ENCODE measurements at regions not wholly inside any gene's neighbourhood (a gene's known extent, or its start where the extent isn't known, plus 50 kb on each side); places are given as distances from the start of the nearest gene placed in this dataset.
"Not testable (repeated sequence)": the region's sequence is repeated elsewhere in the genome, so short reads cannot be mapped to it uniquely, and the experiment has no call there.

DNA sequence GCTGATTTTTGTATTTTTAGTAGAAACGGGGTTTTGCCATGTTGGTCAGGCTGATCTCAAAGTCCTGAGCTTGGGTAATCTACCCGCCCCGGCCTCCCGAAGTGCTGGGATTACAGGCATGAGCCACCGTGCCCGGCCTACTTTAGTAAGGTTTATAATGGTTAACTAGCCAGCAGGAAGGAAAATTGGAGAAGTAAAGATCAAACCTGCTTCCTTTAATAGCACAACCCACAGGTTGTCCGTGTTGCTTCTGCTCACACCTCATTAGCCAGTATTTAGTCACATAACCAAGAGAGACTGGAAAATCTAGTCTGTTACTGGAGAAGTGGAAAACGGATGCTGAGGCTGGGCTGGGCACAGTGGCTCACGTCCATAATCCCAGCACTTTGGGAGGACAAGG lies 51.9 kb upstream of the TBL1XR1 start:
- DNase-seq: no peak

DNA sequence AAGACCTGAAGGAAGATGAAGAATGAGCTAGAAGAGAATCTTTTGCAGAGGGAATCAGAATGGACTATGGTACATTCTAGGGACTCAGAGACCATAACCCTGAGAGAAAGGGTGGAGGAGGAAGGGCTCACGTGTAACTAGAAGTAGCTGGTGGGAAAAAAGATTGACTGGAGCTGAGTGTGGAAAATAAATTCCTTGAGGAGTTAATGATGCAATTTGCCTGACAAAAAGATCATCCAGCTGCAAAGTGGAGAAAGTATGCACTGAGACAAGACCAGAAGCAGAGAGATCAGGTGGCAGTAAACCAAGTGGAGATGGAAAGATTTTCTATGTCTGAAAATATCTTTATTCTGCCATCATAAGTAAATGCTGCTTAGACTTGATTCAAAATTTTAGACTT lies 52.9 kb upstream of the TBL1XR1 start:
- no peak for DNase-seq

DNA sequence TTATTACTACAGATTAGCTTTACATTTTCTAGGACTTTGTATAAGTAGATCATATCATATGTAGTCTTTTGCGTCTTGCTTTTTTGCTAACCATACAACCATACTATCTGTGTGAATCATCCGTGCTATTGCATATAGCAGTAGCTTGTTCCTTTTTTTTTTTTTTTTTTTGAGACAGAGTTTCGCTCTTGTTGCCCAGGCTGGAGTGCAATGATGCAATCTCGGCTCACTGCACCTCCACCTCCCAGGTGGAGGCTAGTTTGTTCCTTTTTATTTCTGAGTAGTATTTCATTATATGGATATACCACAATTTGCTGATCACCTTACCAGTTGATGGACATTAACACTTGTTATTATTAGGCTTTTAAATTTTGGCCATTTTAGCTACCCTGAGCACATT lies 54.5 kb upstream of the TBL1XR1 start:
- no peak for DNase-seq

DNA sequence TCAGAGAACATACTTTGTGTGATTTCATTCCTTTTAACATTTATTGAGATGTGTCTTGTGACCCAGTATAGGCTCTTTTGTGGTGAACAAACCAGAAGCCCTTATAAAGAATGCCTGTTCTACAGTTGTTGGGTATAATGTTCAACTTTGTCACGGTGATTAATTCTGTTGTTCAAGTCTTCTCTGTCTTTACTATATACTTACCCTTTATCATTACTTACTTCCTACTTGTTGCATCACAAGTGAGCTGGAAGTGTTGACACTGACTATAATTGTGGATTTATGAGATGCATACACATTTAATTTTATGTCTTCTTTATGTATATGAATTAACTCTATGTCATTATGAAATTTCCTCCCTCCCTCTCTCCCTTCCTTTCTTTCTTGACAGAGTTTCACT lies 59.7 kb upstream of the TBL1XR1 start:
- no peak for DNase-seq

GRCh38 chr3:177257625-177258024 lies 60.3 kb upstream of the TBL1XR1 start:
- DNase-seq: no peak

DNA sequence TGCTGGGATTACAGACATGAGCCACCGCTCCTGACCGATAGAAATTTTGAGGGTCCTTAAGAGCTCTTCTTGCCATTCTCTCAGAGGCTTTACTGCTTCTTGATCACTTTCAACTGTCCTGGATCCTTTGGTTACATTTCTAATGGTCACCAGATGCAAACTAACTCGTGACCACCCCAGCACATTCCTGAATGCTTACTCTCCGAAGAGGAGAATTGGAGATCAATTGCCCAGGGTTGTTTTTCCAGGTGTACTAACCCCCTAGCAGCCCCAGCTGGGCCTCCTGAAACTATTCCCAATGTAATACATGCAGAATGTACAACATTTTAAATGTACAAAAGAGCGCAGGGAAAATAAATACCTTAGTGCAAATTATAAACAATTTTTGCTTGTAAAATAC lies 65.1 kb upstream of the TBL1XR1 start:
- no peak for DNase-seq

GRCh38 chr3:177263615-177264368 lies 66.5 kb upstream of the TBL1XR1 start:
- no peak for DNase-seq

DNA sequence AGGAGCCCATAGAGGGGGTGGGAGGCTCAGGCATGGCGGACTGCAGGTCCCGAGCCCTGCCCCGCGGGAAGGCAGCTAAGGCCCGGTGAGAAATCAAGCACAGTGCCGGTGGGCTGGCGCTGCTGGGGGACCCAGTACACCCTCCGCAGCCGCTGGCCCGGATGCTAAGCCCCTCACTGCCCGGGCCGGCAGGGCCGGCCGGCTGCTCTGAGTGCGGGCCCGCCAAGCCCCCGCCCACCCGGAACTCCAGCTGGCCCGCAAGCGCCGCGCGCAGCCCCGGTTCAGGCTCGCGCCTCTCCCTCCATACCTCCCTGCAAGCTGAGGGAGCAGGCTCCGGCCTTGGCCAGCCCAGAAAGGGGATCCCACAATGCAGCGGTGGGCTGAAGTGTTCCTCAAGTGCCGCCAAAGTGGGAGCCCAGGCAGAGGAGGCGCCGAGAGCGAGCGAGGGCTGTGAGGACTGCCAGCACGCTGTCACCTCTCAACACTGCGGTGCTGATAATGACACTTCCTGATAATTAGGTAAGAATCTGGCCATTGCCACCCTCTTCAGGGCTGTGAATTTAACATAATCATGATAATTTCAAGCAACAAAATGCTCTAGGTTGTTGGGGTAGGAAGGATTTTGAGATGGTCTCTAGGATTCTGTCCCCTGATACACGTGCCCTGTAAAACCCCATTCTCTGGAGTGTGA lies 74.7 kb upstream of the TBL1XR1 start:
- not testable (repeated sequence) for DNase-seq

GRCh38 chr3:177278016-177278415 lies 80.7 kb upstream of the TBL1XR1 start:
- DNase-seq: no peak

DNA sequence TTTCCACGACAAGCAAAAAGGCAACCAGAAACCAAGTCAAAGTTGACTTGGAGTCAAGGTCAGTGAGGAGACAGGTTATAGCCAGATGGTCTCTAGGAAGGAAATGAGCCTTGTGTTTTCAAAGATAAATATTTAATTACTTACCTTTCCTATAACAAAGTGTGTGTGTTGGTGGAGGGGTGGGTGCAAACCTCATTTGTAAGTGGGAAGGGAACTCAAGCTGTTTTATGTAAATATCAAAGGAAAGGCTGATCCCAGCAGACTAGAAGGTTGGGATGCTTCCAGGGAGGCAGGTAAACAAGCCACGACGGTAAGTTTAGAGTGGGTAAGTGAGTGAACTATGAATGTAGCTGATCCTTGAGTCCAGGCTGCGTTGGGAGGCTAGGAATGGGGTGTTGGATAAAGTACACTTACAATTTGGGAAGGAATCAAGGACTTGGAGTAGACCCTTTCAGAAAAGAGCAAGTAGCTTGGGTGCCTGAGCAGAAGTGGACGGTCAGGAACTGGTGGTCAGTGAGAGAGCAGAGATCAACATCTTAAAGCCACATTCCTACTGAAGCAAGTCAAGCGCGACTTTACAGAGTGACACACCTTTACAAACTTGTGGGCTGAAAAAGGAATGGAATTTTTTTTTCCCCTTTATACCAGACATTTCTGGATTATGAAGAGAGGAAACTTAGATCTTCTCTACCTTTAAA lies 82.0 kb upstream of the TBL1XR1 start:
- no peak for DNase-seq

- DNase-seq: peak; percentile 12
Observed at GRCh38 chr3:177281292-177282118, 84.2 kb upstream of the TBL1XR1 start.

DNA sequence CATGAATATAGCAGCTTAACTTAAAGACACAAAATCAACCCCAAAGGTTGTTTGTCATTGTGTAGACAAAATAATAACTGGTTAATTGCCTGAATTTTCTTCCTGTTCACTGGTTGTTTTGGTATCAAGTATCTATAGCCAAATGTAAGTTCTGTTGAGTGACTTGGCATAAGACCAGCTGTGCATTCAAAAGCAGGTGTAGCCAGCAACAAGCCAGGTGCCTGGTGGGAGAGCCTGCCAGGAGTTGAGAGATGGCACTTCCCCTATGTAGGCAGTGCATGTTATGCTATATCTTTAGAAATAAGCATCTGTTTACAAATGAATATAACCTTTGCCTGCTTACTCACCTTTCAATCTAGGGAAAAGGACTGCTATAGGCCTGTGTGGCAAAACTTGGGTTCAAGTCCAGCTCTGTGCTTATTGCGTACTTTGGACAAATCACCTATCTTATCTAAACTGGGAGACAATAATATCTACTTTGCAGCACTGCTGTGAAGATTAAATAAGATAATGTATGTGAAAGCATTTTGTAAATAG lies 84.9 kb upstream of the TBL1XR1 start:
- no peak for DNase-seq

GRCh38 chr3:177283983-177284382 lies 86.7 kb upstream of the TBL1XR1 start:
- DNase-seq: no peak

DNA sequence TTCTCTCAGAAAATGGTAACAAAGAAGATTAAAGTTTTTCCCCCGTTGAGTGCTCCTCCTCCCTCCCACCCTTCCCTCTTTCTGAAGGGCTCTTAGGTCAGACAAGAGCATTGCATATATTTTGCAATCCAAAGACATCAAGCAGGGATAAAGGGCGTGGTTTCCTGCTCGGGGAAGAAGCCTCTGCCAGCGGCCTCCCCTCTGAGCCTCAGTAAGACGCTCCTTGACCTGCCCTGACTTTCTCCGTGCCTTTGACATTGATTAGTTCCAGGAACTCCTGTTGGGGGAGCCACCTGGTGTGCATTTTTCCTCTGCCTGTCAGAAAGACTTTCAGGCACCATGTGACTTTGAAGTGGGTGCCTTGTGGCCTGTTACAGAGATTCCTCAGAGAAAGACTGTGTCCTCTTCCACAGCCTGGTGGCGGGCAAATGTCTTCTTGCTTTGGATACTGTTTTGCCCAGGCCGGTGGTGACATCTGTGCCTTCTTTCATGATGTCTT lies 87.2 kb upstream of the TBL1XR1 start:
- DNase-seq: no peak

DNA sequence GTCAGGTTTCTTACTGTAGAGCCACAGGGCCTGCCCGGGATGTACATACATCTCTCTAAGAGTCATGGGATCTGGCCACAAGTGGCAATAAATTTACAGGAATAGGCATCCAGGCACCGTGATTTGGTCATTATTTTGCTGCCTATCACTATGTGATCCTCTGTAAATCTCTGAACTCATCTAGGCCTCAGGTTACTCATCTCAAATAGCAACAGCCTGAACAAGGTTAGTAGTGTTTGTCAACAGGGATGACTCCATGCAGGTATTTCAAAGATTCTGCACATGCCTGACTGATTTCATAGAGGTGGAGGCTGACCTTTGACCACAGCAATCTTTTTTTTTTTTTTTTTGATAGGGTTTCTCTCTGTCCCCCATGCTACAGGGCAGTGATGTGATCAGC lies 88.8 kb upstream of the TBL1XR1 start:
- DNase-seq: no peak

DNA sequence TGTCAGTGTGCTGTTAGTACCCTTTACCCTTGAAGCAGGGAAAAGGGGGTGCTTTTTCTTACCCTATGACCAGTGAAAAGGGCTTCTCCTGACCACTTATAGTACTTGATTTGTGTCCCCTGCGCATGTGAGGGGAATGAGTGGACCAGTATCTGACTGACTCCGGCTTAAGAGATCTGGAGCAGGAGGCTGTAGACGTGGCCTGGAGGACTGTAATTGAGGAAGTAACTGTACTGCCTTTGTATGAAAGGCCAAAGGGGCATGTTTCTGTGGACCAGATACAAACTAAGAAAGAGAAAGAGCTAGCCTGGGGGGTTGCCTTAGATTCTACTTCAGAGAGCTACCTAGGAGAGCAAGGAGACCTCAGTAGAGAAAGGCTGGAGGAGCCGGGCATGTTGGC lies 89.9 kb upstream of the TBL1XR1 start:
- DNase-seq: no peak

- no peak for DNase-seq
Observed at GRCh38 chr3:177290633-177291032, 93.4 kb upstream of the TBL1XR1 start.

DNA sequence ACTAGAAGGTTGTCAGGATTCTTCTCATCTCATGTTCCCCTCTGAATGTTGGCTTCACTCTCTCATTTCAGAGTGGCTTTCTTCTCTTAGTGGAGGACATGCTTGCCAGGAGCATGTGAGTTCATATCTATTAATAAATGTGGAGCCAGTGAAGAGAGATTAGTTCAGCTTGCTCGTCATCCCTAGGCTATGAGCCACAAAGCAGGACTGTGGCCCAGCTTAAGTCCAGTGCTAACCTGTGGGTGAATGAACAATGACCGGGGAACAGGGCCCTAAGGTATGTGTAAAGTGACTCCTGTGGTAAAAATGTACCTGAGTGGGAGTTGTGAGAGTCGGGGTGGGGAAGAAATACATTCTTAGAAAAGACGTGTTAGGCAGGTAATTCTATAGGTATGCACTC lies 96.9 kb upstream of the TBL1XR1 start:
- DNase-seq: no peak

DNA sequence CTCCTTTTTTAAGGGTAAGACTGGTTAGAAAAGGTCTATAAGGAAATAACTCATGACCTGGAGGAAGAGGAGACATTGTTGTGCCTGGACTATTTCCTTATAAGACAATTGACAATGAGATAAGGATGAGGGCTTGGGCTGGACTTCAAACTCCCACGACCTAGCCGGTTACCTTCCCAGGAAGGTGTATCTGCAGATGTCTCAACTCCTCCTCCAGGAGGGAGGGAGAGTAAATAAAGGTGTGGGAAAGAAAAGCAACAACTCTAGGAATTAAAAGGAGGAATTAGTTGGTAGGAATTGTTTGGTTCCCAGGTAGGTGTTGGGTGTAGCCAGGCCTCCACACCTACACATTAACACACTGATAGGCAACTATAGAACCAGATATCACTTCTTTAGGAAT lies 97.8 kb upstream of the TBL1XR1 start:
- no peak for DNase-seq

DNA sequence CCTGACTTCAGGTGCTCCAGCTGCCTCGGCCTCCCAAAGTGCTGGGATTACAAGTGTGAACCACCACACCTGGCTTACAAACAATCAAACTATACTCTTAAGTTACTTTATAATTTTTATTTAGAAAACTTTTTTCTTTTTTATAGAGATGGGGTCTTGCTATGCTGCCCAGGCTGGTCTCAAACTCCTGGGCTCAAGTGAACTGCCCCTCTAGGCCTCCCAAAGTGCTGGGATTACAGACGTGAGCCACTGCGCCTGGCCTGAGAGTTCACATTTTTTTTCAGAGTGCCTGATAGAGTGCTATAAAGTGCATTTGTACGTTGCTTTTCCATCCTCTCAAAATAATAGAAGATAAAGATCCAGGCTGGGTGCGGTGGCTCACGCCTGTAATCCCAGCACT lies 102.0 kb upstream of the TBL1XR1 start:
- DNase-seq: no peak

DNA sequence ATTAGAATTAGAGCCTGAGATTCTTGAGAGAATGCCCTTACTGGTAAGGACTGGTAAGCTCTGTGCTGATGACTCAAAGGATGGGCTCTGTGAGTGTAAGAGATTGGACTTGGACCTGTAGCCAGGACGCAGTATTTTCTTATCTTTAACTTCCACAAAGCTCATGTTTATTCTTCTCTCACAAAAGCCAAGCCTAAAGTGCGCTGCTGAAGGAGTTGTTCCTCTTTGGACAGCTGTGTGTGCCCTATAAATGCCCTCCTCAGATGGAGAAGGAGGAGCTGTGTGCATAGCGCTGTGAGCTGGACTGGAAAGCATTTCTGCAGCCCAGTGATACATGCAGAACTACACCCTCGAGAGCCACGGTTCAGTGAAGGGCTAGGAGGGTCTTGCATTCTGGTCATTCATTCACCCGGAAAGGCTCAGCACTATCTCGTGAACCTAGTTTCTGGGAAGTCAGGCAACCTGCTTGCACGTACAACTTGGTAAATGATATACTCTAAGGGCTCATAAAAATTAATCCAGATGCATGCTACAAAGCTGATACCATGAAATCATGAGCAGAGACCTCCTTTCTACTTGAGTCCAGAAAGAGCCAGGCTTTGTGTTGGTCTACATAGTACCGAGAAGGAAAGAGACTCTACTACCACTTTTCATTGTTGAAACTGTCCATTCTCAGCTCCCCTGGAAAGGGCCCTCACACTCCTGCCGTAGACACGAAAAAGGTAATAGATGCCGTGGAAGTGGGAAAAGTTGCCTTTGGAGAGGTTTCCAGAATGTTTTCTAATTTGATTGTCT lies 103.0 kb upstream of the TBL1XR1 start:
- no peak for DNase-seq

DNA sequence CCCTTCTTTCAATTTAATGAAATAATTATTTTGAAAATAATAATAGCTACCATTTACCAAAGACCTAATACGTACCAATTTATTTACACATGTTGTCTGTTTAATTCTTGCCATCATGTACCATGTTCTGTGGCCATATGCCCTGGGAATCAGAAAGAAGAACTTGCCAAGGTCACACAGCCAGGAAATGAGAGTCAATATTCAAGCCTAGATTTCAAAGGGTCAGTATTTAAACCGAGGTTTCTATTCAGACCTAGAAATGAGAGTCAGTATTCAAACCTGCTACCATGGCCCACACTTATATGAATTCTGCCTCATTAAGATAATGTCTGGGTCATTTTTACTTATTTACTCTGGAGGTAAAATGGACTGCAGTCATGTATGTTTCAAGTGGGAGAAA lies 103.6 kb upstream of the TBL1XR1 start:
- no peak for DNase-seq

Measured in NK-92 treated with Interleukin-12 subunit alpha and Interleukin-12 subunit beta, amount 100 ng/mL, for 24 hours (cell line).